ENCODE measurements at regions not wholly inside any gene's neighbourhood (a gene's known extent, or its start where the extent isn't known, plus 50 kb on each side); places are given as distances from the start of the nearest gene placed in this dataset.

DNA sequence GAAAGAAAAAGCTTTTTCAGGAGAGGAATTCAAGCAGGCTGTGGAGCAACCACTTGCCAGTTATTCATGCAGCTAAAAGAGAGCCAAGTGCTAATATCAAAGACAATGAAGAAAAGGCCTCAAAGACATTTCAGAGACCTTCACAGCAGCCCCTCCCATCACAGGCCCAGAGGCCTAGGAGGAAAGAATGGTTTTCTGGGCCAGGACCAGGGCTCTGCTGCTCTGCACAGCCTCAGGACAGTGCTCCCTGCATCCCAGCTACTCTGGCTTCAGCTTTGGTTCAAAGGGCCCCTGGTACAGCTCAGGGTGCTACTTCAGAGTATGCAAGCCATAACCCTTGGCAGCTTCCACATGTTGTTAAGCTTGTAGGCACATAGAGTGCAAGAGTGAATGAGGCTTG lies 119.5 kb downstream of the MSTN start:
- Mint-ChIP-seq H3K27me3 (peaks cover 0 to 3% of the 10 kb centered on the region in 2 donors), H3K27ac (no peak overlapping the region), H3K9me3 (peaks cover 18 to 40% (median 34%) of the 10 kb centered on the region in 3 donors), H3K36me3 (no peaks in the 10 kb centered on the region), H3K4me3 (no peak overlapping the region), H3K4me1 (no peaks in the 10 kb centered on the region)
- DNase-seq: no peak
- CTCF ChIA-PET: no interaction called here
- H3K4me1 ChIP-seq (ENCODE audit: control insufficient read depth in 1 of 2, extremely low read depth in 1 of 2, insufficient read depth in 2 of 2, low read length in 2 of 2): no peaks in the 10 kb centered on the region
- H3K36me3 ChIP-seq (ENCODE audit: control insufficient read depth in 2 of 2, extremely low read depth in 1 of 2, insufficient read depth in 1 of 2, low read length in 1 of 2): no peaks in the 10 kb centered on the region
- H3K9me3 ChIP-seq: no peaks in the 10 kb centered on the region
- no peak overlapping the region for H3K4me3 ChIP-seq (ENCODE audit: control insufficient read depth in 1 of 2, extremely low read depth in 1 of 2, low read length in 1 of 2)
- H3K27ac ChIP-seq (ENCODE audit: low read length): no peak overlapping the region
- POLR2A ChIA-PET: no interaction called here
- no peak for ATAC-seq (replicated peaks in 1 of 4)
- H3K27me3 ChIP-seq (replicated peaks in 1 of 2; ENCODE audit: control insufficient read depth in 2 of 2, extremely low read depth in 1 of 2, insufficient read depth in 2 of 2, low read length in 1 of 2): peaks cover 0 to 4% of the 10 kb centered on the region in 2 experiments

DNA sequence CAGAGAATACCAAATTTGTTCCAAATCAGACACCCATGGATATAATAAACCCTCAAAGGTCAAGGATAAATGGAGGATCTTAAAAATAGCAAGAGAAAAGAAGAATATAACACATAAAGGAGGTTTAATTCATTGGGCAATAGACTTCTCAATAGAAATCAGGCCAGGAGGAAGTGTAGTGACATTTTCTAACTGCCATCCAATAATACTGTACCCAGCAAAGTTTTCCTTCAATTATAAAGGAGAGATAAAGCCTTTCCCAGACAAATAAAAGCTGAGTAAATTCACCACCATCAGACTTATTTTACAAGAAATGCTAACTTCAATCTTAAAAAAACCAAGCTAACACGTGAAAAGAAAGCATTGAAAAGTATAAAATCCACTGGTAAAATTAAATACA lies 121.6 kb downstream of the MSTN start:
- no peak overlapping the region for H3K27ac ChIP-seq (ENCODE audit: low read length)
- H3K27me3 ChIP-seq (replicated peaks in 1 of 2; ENCODE audit: control insufficient read depth in 2 of 2, extremely low read depth in 1 of 2, insufficient read depth in 2 of 2, low read length in 1 of 2): peaks cover 0 to 7% of the 10 kb centered on the region in 2 experiments
- no CpG with 5 or more reads among the region's 1 CpG for WGBS (ENCODE audit: insufficient coverage)
- Mint-ChIP-seq H3K4me3 (no peak overlapping the region), H3K27me3 (peaks cover 3 to 8% of the 10 kb centered on the region in 2 donors), H3K27ac (no peak overlapping the region), H3K36me3 (no peaks in the 10 kb centered on the region), H3K9me3 (peaks cover 18 to 40% (median 34%) of the 10 kb centered on the region in 3 donors), H3K4me1 (no peaks in the 10 kb centered on the region)
- H3K4me1 ChIP-seq (ENCODE audit: control insufficient read depth in 1 of 2, extremely low read depth in 1 of 2, insufficient read depth in 2 of 2, low read length in 2 of 2): no peaks in the 10 kb centered on the region
- no peaks in the 10 kb centered on the region for H3K9me3 ChIP-seq
- ChIA-PET POLR2A (no interaction called here), CTCF (no interaction called here)
- DNase-seq (no peak), ATAC-seq (replicated peaks in 1 of 4) (no peak)
- no peak overlapping the region for H3K4me3 ChIP-seq (ENCODE audit: control insufficient read depth in 1 of 2, extremely low read depth in 1 of 2, low read length in 1 of 2)
- no peaks in the 10 kb centered on the region for H3K36me3 ChIP-seq (ENCODE audit: control insufficient read depth in 2 of 2, extremely low read depth in 1 of 2, insufficient read depth in 1 of 2, low read length in 1 of 2)

DNA sequence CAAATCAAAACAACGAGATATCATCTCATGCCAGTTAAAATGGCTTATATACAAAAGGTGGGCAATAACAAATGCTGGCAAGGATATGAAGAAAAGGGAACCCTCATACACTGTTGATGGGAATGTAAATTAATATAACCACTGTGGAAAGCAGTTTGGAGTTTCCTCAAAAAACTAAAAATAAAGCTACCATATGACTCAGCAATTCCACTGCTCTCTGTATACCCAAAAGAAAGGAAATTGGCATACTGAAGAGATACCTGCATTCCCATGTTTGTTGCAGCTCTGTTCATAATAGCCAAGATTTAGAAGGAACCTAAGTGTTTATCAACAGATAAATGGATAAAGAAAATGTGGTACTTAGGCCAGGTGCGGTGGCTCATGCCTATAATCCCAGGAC lies 124.8 kb downstream of the MSTN start:
- H3K9me3 ChIP-seq: no peaks in the 10 kb centered on the region
- H3K36me3 ChIP-seq (ENCODE audit: control insufficient read depth in 2 of 2, extremely low read depth in 1 of 2, insufficient read depth in 1 of 2, low read length in 1 of 2): no peaks in the 10 kb centered on the region
- Mint-ChIP-seq H3K4me1 (no peaks in the 10 kb centered on the region), H3K27me3 (peaks cover 0 to 8% of the 10 kb centered on the region in 2 donors), H3K27ac (no peak overlapping the region), H3K36me3 (no peaks in the 10 kb centered on the region), H3K9me3 (peaks cover 10 to 34% (median 28%) of the 10 kb centered on the region in 3 donors), H3K4me3 (no peak overlapping the region)
- ChIA-PET POLR2A (interaction anchor here in 1 of 2 donors (0.7 kb wide), 1 partner anchor 797 kb away, joined by 7 read pairs; no protein-coding TSS in a partner anchor), CTCF (no interaction called here)
- WGBS (ENCODE audit: insufficient coverage): 100% methylated on average over 1 of the region's 2 CpGs
- no peaks in the 10 kb centered on the region for H3K4me1 ChIP-seq (ENCODE audit: control insufficient read depth in 1 of 2, extremely low read depth in 1 of 2, insufficient read depth in 2 of 2, low read length in 2 of 2)
- DNase-seq (no peak), ATAC-seq (replicated peaks in 1 of 4) (no peak)
- no peak overlapping the region for H3K4me3 ChIP-seq (ENCODE audit: control insufficient read depth in 1 of 2, extremely low read depth in 1 of 2, low read length in 1 of 2)
- no peak overlapping the region for H3K27ac ChIP-seq (ENCODE audit: low read length)
- peaks cover 0 to 3% of the 10 kb centered on the region in 2 experiments for H3K27me3 ChIP-seq (replicated peaks in 1 of 2; ENCODE audit: control insufficient read depth in 2 of 2, extremely low read depth in 1 of 2, insufficient read depth in 2 of 2, low read length in 1 of 2)

DNA sequence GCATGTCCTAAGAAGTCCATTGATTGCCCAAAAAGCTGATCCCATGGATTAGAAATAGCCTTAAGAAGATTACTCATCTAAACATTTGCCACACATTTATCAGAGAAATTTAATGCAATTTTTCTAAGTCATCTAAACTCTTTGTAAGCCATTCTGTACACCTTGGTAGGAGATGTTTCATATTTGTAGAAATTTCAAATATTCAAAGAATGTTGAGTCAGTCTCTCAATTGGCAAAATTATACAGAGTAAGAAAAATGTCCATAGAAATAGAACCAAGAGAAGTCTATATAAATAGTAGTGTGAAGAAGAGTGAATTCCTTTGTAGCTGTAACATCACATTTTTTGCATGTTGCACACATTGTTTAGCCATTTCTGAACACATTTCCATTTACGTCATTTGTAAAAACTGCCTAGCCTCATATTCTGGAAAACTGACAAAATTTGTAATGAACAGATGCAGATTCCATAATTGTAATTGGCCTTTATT lies 128.6 kb downstream of the MSTN start:
- no peak for DNase-seq
- ChIA-PET CTCF (no interaction called here), POLR2A (no interaction called here)
- Histone ChIP-seq H3K9me3 (no peaks in the 10 kb centered on the region), H3K27me3 (replicated peaks in 1 of 2; ENCODE audit: control insufficient read depth in 2 of 2, extremely low read depth in 1 of 2, insufficient read depth in 2 of 2, low read length in 1 of 2) (peaks cover 0 to 6% of the 10 kb centered on the region in 2 experiments), H3K27ac (ENCODE audit: low read length) (no peak overlapping the region), H3K4me3 (ENCODE audit: control insufficient read depth in 1 of 2, extremely low read depth in 1 of 2, low read length in 1 of 2) (no peak overlapping the region), H3K36me3 (ENCODE audit: control insufficient read depth in 2 of 2, extremely low read depth in 1 of 2, insufficient read depth in 1 of 2, low read length in 1 of 2) (no peaks in the 10 kb centered on the region), H3K4me1 (ENCODE audit: control insufficient read depth in 1 of 2, extremely low read depth in 1 of 2, insufficient read depth in 2 of 2, low read length in 2 of 2) (no peaks in the 10 kb centered on the region)
- no CpG with 5 or more reads among the region's 1 CpG for WGBS (ENCODE audit: insufficient coverage)
- peaks cover 0 to 10% of the 10 kb centered on the region in 2 donors for H3K27me3 Mint-ChIP-seq
- peaks cover 0 to 2% (median 2%) of the 10 kb centered on the region in 3 donors for H3K9me3 Mint-ChIP-seq
- H3K4me1 Mint-ChIP-seq: no peaks in the 10 kb centered on the region
- H3K27ac Mint-ChIP-seq: no peak overlapping the region
- H3K4me3 Mint-ChIP-seq: no peak overlapping the region
- no peak for ATAC-seq (replicated peaks in 1 of 4)
- no peaks in the 10 kb centered on the region for H3K36me3 Mint-ChIP-seq

DNA sequence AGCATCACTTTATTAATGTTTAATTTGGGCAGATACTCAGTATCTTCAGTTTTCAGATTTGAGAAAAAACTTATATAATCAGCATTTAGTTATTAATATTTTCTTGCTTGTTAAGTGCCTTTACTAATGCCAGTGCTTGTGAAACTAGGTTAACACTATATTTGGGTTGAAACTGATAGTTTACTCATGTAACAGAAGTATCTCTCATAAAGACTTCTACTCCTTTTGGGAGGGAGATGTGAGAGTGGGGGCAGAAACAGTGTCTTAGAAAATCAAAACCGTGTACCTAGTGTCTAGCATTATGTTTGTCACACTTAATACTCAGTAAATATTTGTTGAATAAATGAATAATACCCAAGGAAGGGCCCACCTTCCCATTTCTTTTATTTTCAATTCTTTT lies 129.5 kb downstream of the MSTN start:
- ATAC-seq (replicated peaks in 1 of 4): no peak

DNA sequence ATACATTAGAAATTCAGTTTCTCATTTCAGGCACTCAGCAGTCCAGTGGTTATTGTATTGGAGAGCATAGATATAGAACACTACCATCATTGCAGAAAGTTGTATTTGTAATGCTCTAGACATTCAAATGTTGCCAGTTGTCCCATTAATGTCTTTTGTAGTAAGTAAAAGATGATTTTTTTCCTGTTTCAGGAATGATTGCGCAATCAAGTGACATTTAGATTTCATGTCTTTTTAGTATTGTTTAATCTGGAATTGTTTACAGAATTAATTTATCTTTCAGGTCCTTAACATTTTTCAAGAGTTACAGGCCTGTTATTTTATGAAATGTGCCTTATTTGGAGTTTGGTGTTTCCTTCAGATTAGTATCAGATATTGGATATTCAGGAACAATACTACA lies 134.7 kb downstream of the MSTN start:
- H3K36me3 Mint-ChIP-seq: no peaks in the 10 kb centered on the region
- H3K4me3 Mint-ChIP-seq: no peak overlapping the region
- H3K27ac Mint-ChIP-seq: no peak overlapping the region
- ChIA-PET CTCF (no interaction called here), POLR2A (no interaction called here)
- H3K9me3 ChIP-seq: no peaks in the 10 kb centered on the region
- H3K4me1 ChIP-seq (ENCODE audit: control insufficient read depth in 1 of 2, extremely low read depth in 1 of 2, insufficient read depth in 2 of 2, low read length in 2 of 2): no peaks in the 10 kb centered on the region
- no peaks in the 10 kb centered on the region for H3K4me1 Mint-ChIP-seq
- peaks cover 0 to 2% of the 10 kb centered on the region in 2 experiments for H3K27me3 ChIP-seq (replicated peaks in 1 of 2; ENCODE audit: control insufficient read depth in 2 of 2, extremely low read depth in 1 of 2, insufficient read depth in 2 of 2, low read length in 1 of 2)
- no CpG with 5 or more reads among the region's 1 CpG for WGBS (ENCODE audit: insufficient coverage)
- no peak for DNase-seq
- H3K4me3 ChIP-seq (ENCODE audit: control insufficient read depth in 1 of 2, extremely low read depth in 1 of 2, low read length in 1 of 2): no peak overlapping the region
- H3K9me3 Mint-ChIP-seq: no peaks in the 10 kb centered on the region
- peaks cover 0 to 9% of the 10 kb centered on the region in 2 donors for H3K27me3 Mint-ChIP-seq
- H3K36me3 ChIP-seq (ENCODE audit: control insufficient read depth in 2 of 2, extremely low read depth in 1 of 2, insufficient read depth in 1 of 2, low read length in 1 of 2): no peaks in the 10 kb centered on the region
- ATAC-seq (replicated peaks in 1 of 4): no peak
- no peak overlapping the region for H3K27ac ChIP-seq (ENCODE audit: low read length)

More for the DNA sequence above, 129.5 kb downstream of the MSTN start:
- peaks cover 0 to 6% of the 10 kb centered on the region in 2 experiments for H3K27me3 ChIP-seq (replicated peaks in 1 of 2; ENCODE audit: control insufficient read depth in 2 of 2, extremely low read depth in 1 of 2, insufficient read depth in 2 of 2, low read length in 1 of 2)
- no peak overlapping the region for H3K4me3 ChIP-seq (ENCODE audit: control insufficient read depth in 1 of 2, extremely low read depth in 1 of 2, low read length in 1 of 2)
- no peak overlapping the region for H3K27ac Mint-ChIP-seq
- ChIA-PET CTCF (no interaction called here), POLR2A (no interaction called here)
- DNase-seq: no peak
- H3K4me1 Mint-ChIP-seq: no peaks in the 10 kb centered on the region
- peaks cover 0 to 10% of the 10 kb centered on the region in 2 donors for H3K27me3 Mint-ChIP-seq
- WGBS (ENCODE audit: insufficient coverage): no CpG with 5 or more reads among the region's 1 CpG
- H3K4me1 ChIP-seq (ENCODE audit: control insufficient read depth in 1 of 2, extremely low read depth in 1 of 2, insufficient read depth in 2 of 2, low read length in 2 of 2): no peaks in the 10 kb centered on the region
- no peaks in the 10 kb centered on the region for H3K36me3 ChIP-seq (ENCODE audit: control insufficient read depth in 2 of 2, extremely low read depth in 1 of 2, insufficient read depth in 1 of 2, low read length in 1 of 2)
- H3K36me3 Mint-ChIP-seq: no peaks in the 10 kb centered on the region
- H3K9me3 ChIP-seq: no peaks in the 10 kb centered on the region
- H3K9me3 Mint-ChIP-seq: no peaks in the 10 kb centered on the region
- no peak overlapping the region for H3K27ac ChIP-seq (ENCODE audit: low read length)
- H3K4me3 Mint-ChIP-seq: no peak overlapping the region
